ENCODE measurements at regions not wholly inside any gene's neighbourhood (a gene's known extent, or its start where the extent isn't known, plus 50 kb on each side); places are given as distances from the start of the nearest gene placed in this dataset.
A peak's percentile ranks its signal among the peaks of the same experiment; 100 is the strongest.
"Not testable (repeated sequence)": the region's sequence is repeated elsewhere in the genome, so short reads cannot be mapped to it uniquely, and the experiment has no call there.

GRCh38 chr16:88201611-88202010 lies 181.1 kb upstream of the ZNF469 start:
- H3K27me3 Mint-ChIP-seq; H3K9me3 Mint-ChIP-seq (ENCODE audit: low read depth); H3K4me3 Mint-ChIP-seq; H3K4me1 Mint-ChIP-seq; ATAC-seq; CTCF ChIA-PET; DNase-seq; H3K36me3 Mint-ChIP-seq; H3K27ac Mint-ChIP-seq: not testable (repeated sequence)

- Mint-ChIP-seq H3K4me3 (no peak overlapping the region), H3K36me3 (no peaks in the 10 kb centered on the region), H3K27me3 (no peaks in the 10 kb centered on the region), H3K4me1 (no peaks in the 10 kb centered on the region), H3K27ac (no peak overlapping the region), H3K9me3 (ENCODE audit: low read depth) (no peaks in the 10 kb centered on the region)
- ATAC-seq (no peak), DNase-seq (no peak)
- CTCF ChIA-PET = no interaction called here
Measured at GRCh38 chr16:88202207-88202745, 180.5 kb upstream of the ZNF469 start.

- DNase-seq; H3K4me3 Mint-ChIP-seq; H3K36me3 Mint-ChIP-seq; ATAC-seq; H3K27ac Mint-ChIP-seq; H3K9me3 Mint-ChIP-seq (ENCODE audit: low read depth); CTCF ChIA-PET; H3K27me3 Mint-ChIP-seq; H3K4me1 Mint-ChIP-seq: not testable (repeated sequence)
Measured at GRCh38 chr16:88202856-88203681, 179.7 kb upstream of the ZNF469 start.

GRCh38 chr16:88204131-88205110 lies 178.3 kb upstream of the ZNF469 start:
- H3K4me1 Mint-ChIP-seq; CTCF ChIA-PET; H3K27ac Mint-ChIP-seq; H3K27me3 Mint-ChIP-seq; ATAC-seq; H3K4me3 Mint-ChIP-seq; H3K9me3 Mint-ChIP-seq (ENCODE audit: low read depth); H3K36me3 Mint-ChIP-seq; DNase-seq: not testable (repeated sequence)

GRCh38 chr16:88205482-88205881 lies 177.3 kb upstream of the ZNF469 start:
- H3K27ac Mint-ChIP-seq; H3K27me3 Mint-ChIP-seq; H3K36me3 Mint-ChIP-seq; H3K4me3 Mint-ChIP-seq; CTCF ChIA-PET; ATAC-seq; H3K4me1 Mint-ChIP-seq; H3K9me3 Mint-ChIP-seq (ENCODE audit: low read depth): not testable (repeated sequence)
- peak; percentile 9 for DNase-seq

- H3K27me3 Mint-ChIP-seq; H3K9me3 Mint-ChIP-seq (ENCODE audit: low read depth); DNase-seq; H3K36me3 Mint-ChIP-seq; H3K4me1 Mint-ChIP-seq; CTCF ChIA-PET; H3K27ac Mint-ChIP-seq; ATAC-seq; H3K4me3 Mint-ChIP-seq: not testable (repeated sequence)
Measured at GRCh38 chr16:88206006-88206405, 176.8 kb upstream of the ZNF469 start.

GRCh38 chr16:88206516-88206915 lies 176.2 kb upstream of the ZNF469 start:
- not testable (repeated sequence) for ATAC-seq

GRCh38 chr16:88208112-88208511 lies 174.6 kb upstream of the ZNF469 start:
- CTCF ChIA-PET = no interaction called here
- no peak for DNase-seq
- H3K27me3 Mint-ChIP-seq = peaks cover 2% of the 10 kb centered on the region
- ATAC-seq = no peak
- H3K27ac Mint-ChIP-seq = no peak overlapping the region
- H3K36me3 Mint-ChIP-seq = no peaks in the 10 kb centered on the region
- H3K4me3 Mint-ChIP-seq = no peak overlapping the region
- H3K4me1 Mint-ChIP-seq = no peaks in the 10 kb centered on the region
- H3K9me3 Mint-ChIP-seq (ENCODE audit: low read depth) = peaks cover 5% of the 10 kb centered on the region

More at GRCh38 chr16:88206516-88206915, 176.2 kb upstream of the ZNF469 start:
- H3K4me3 Mint-ChIP-seq; H3K27ac Mint-ChIP-seq; H3K27me3 Mint-ChIP-seq; CTCF ChIA-PET; H3K4me1 Mint-ChIP-seq; H3K9me3 Mint-ChIP-seq (ENCODE audit: low read depth); H3K36me3 Mint-ChIP-seq; DNase-seq: not testable (repeated sequence)

- H3K27me3 Mint-ChIP-seq; ATAC-seq; H3K4me1 Mint-ChIP-seq; H3K27ac Mint-ChIP-seq; H3K36me3 Mint-ChIP-seq; DNase-seq; H3K4me3 Mint-ChIP-seq; CTCF ChIA-PET; H3K9me3 Mint-ChIP-seq (ENCODE audit: low read depth): not testable (repeated sequence)
Measured at GRCh38 chr16:88208776-88209175, 174.0 kb upstream of the ZNF469 start.

GRCh38 chr16:88209579-88209978 lies 173.2 kb upstream of the ZNF469 start:
- ATAC-seq; CTCF ChIA-PET; H3K27ac Mint-ChIP-seq; H3K9me3 Mint-ChIP-seq (ENCODE audit: low read depth); H3K27me3 Mint-ChIP-seq; DNase-seq; H3K4me1 Mint-ChIP-seq; H3K36me3 Mint-ChIP-seq; H3K4me3 Mint-ChIP-seq: not testable (repeated sequence)

- H3K27me3 Mint-ChIP-seq; H3K27ac Mint-ChIP-seq; H3K4me1 Mint-ChIP-seq; H3K4me3 Mint-ChIP-seq; DNase-seq; ATAC-seq; H3K36me3 Mint-ChIP-seq; H3K9me3 Mint-ChIP-seq (ENCODE audit: low read depth); CTCF ChIA-PET: not testable (repeated sequence)
Measured at GRCh38 chr16:88213937-88214336, 168.8 kb upstream of the ZNF469 start.

- H3K4me1 Mint-ChIP-seq; DNase-seq; H3K36me3 Mint-ChIP-seq; CTCF ChIA-PET; H3K9me3 Mint-ChIP-seq (ENCODE audit: low read depth); H3K27me3 Mint-ChIP-seq; H3K4me3 Mint-ChIP-seq; ATAC-seq; H3K27ac Mint-ChIP-seq: not testable (repeated sequence)
Measured at GRCh38 chr16:88221001-88221761, 161.6 kb upstream of the ZNF469 start.

- H3K27me3 Mint-ChIP-seq; H3K4me3 Mint-ChIP-seq; H3K9me3 Mint-ChIP-seq (ENCODE audit: low read depth); ATAC-seq; H3K4me1 Mint-ChIP-seq; H3K36me3 Mint-ChIP-seq; H3K27ac Mint-ChIP-seq; DNase-seq; CTCF ChIA-PET: not testable (repeated sequence)
Measured at GRCh38 chr16:88223696-88224095, 159.1 kb upstream of the ZNF469 start.

All from activated CD8-positive, alpha-beta memory T cell treated with anti-CD3 and anti-CD28 coated beads, Interleukin-2, amount 10 ng/mL, durations not matched to agents 7 days and 5 days (primary cell).